ENCODE measurements at regions not wholly inside any gene's neighbourhood (a gene's known extent, or its start where the extent isn't known, plus 50 kb on each side); places are given as distances from the start of the nearest gene placed in this dataset.

GRCh38 chr17:34122515-34122914, 132.6 kb upstream of the CCL2 start:
- intact Hi-C loops (cut with DNase I; ENCODE audit: low total_unique reads): no loop called here
- Histone ChIP-seq H3K4me1 (no peaks in the 10 kb centered on the region), H3K36me3 (no peaks in the 10 kb centered on the region), H3K27me3 (peaks cover 9% of the 10 kb centered on the region), H3K9me3 (no peaks in the 10 kb centered on the region), H3K4me3 (no peak overlapping the region), H3K27ac (no peak overlapping the region)
- in situ Hi-C loops (cut with MboI; ENCODE audit: low pct_ligation_motif_present in 1 of 4, low pct_unique_long_range_greater_than_20kb in 1 of 4, low sequenced_read_pairs in 3 of 4): no loop called here
- no peak for DNase-seq
- no peak for TF ChIP-seq EP300 (IDR thresholded peaks at IDR 0.05; ENCODE audit: low read depth)
- TF ChIP-seq POLR2A (IDR thresholded peaks at IDR 0.05): no peak
- TF ChIP-seq, protein P1, sequence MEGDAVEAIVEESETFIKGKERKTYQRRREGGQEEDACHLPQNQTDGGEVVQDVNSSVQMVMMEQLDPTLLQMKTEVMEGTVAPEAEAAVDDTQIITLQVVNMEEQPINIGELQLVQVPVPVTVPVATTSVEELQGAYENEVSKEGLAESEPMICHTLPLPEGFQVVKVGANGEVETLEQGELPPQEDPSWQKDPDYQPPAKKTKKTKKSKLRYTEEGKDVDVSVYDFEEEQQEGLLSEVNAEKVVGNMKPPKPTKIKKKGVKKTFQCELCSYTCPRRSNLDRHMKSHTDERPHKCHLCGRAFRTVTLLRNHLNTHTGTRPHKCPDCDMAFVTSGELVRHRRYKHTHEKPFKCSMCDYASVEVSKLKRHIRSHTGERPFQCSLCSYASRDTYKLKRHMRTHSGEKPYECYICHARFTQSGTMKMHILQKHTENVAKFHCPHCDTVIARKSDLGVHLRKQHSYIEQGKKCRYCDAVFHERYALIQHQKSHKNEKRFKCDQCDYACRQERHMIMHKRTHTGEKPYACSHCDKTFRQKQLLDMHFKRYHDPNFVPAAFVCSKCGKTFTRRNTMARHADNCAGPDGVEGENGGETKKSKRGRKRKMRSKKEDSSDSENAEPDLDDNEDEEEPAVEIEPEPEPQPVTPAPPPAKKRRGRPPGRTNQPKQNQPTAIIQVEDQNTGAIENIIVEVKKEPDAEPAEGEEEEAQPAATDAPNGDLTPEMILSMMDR (IDR thresholded peaks at IDR 0.05): no peak
- TF ChIP-seq POLR2AphosphoS5 (IDR thresholded peaks at IDR 0.05): no peak
- 45 to 67% methylated on average over 1 to 2 of the region's 2 CpGs for WGBS, 2 donors (ENCODE audit: low coverage in 1 of 2)

GRCh38 chr17:34125010-34125409, 130.1 kb upstream of the CCL2 start:
- H3K4me1 ChIP-seq: no peaks in the 10 kb centered on the region
- 80 to 89% methylated on average over 6 of the region's 6 CpGs for WGBS, 2 donors (ENCODE audit: low coverage in 1 of 2)
- no peak for DNase-seq
- H3K36me3 ChIP-seq: no peaks in the 10 kb centered on the region
- H3K27me3 ChIP-seq: peaks cover 9% of the 10 kb centered on the region
- H3K9me3 ChIP-seq: no peaks in the 10 kb centered on the region
- intact Hi-C loops (cut with DNase I; ENCODE audit: low total_unique reads): no loop called here
- in situ Hi-C loops (cut with MboI; ENCODE audit: low pct_ligation_motif_present in 1 of 4, low pct_unique_long_range_greater_than_20kb in 1 of 4, low sequenced_read_pairs in 3 of 4): loop anchor here (25.0 kb wide), 3 partner anchors 88 to 338 kb away; no protein-coding TSS in a partner anchor
- no peak overlapping the region for H3K27ac ChIP-seq
- H3K4me3 ChIP-seq: no peak overlapping the region
- TF ChIP-seq EP300 (IDR thresholded peaks at IDR 0.05; ENCODE audit: low read depth) (no peak), POLR2A (IDR thresholded peaks at IDR 0.05) (no peak), POLR2AphosphoS5 (IDR thresholded peaks at IDR 0.05) (no peak)
- TF ChIP-seq, protein P1 (IDR thresholded peaks at IDR 0.05): no peak

- Histone ChIP-seq H3K27me3 (peaks cover 9% of the 10 kb centered on the region), H3K9me3 (no peaks in the 10 kb centered on the region), H3K27ac (no peak overlapping the region), H3K36me3 (no peaks in the 10 kb centered on the region), H3K4me3 (no peak overlapping the region), H3K4me1 (no peaks in the 10 kb centered on the region)
- intact Hi-C loops (cut with DNase I; ENCODE audit: low total_unique reads): no loop called here
- in situ Hi-C loops (cut with MboI; ENCODE audit: low pct_ligation_motif_present in 1 of 4, low pct_unique_long_range_greater_than_20kb in 1 of 4, low sequenced_read_pairs in 3 of 4): loop anchor here (25.0 kb wide), 3 partner anchors 89 to 339 kb away; no protein-coding TSS in a partner anchor
- DNase-seq: no peak
- TF ChIP-seq, protein P1 (IDR thresholded peaks at IDR 0.05): no peak
- TF ChIP-seq POLR2AphosphoS5 (IDR thresholded peaks at IDR 0.05) (no peak), EP300 (IDR thresholded peaks at IDR 0.05; ENCODE audit: low read depth) (no peak), POLR2A (IDR thresholded peaks at IDR 0.05) (no peak)
- 92% methylated on average over 3 of the region's 3 CpGs; no CpG with 5 or more reads in 1 of the 2 donors for WGBS, 2 donors (ENCODE audit: low coverage in 1 of 2)
Measured at GRCh38 chr17:34125921-34126320, 129.2 kb upstream of the CCL2 start.

- in situ Hi-C loops (cut with MboI; ENCODE audit: low pct_ligation_motif_present in 1 of 4, low pct_unique_long_range_greater_than_20kb in 1 of 4, low sequenced_read_pairs in 3 of 4): loop anchor here (25.0 kb wide), 3 partner anchors 89 to 339 kb away; no protein-coding TSS in a partner anchor
- intact Hi-C loops (cut with DNase I; ENCODE audit: low total_unique reads): no loop called here
- no peak for DNase-seq
- Histone ChIP-seq H3K4me1 (no peaks in the 10 kb centered on the region), H3K27ac (no peak overlapping the region), H3K9me3 (no peaks in the 10 kb centered on the region), H3K27me3 (peaks cover 9% of the 10 kb centered on the region), H3K36me3 (no peaks in the 10 kb centered on the region), H3K4me3 (no peak overlapping the region)
- TF ChIP-seq, protein P1 (IDR thresholded peaks at IDR 0.05): no peak
- TF ChIP-seq POLR2A (IDR thresholded peaks at IDR 0.05): no peak
- no peak for TF ChIP-seq POLR2AphosphoS5 (IDR thresholded peaks at IDR 0.05)
- TF ChIP-seq EP300 (IDR thresholded peaks at IDR 0.05; ENCODE audit: low read depth): no peak
- WGBS, 2 donors (ENCODE audit: low coverage in 1 of 2): 70% methylated on average over 7 of the region's 7 CpGs; no CpG with 5 or more reads in 1 of the 2 donors
Measured at GRCh38 chr17:34126496-34126895, 128.6 kb upstream of the CCL2 start.

Data from transverse colon (tissue), 4 donors.